Activated T-helper 17 cell treated with anti-CD3 and anti-CD28 coated beads, Interleukin-2, amount 50 U/mL, for 72 hours (primary cell): ENCODE measurements at regions not wholly inside any gene's neighbourhood (a gene's known extent, or its start where the extent isn't known, plus 50 kb on each side); places are given as distances from the start of the nearest gene placed in this dataset.

Experiments
- ATAC-seq: fragments of 150-1000 bp; cut with Tn5 transposase; replicated peaks from 2 replicates; pipeline ENCODE4 v1.10.0; 2021; ENCODE audit warnings: mild to moderate bottlenecking, moderate library complexity
- H3K27ac Mint-ChIP-seq: one replicate; pipeline ENCODE4 v1.8.0; 2022; ENCODE audit warnings: mixed read lengths
- H3K27me3 Mint-ChIP-seq: one replicate; pipeline ENCODE4 v1.8.0; 2022; ENCODE audit warnings: mixed read lengths
- H3K36me3 Mint-ChIP-seq: one replicate; pipeline ENCODE4 v1.8.0; 2022; ENCODE audit warnings: low read depth, mild to moderate bottlenecking, mixed read lengths
- H3K4me1 Mint-ChIP-seq: one replicate; pipeline ENCODE4 v1.8.0; 2022; ENCODE audit warnings: mixed read lengths
- H3K4me3 Mint-ChIP-seq: one replicate; pipeline ENCODE4 v1.8.0; 2022; ENCODE audit warnings: mild to moderate bottlenecking, mixed read lengths
- H3K9me3 Mint-ChIP-seq: one replicate; pipeline ENCODE4 v1.8.0; 2022; ENCODE audit warnings: mixed read lengths

- Mint-ChIP-seq H3K36me3 (no peaks in the 10 kb centered on the region), H3K27ac (no peak overlapping the region)
These were observed 502.5 kb upstream of the ARRDC3 start for GRCh38 chr5:91885291-91886265.

GRCh38 chr5:91884036-91884435 is 500.9 kb upstream of the ARRDC3 start:
- Mint-ChIP-seq H3K36me3 (no peaks in the 10 kb centered on the region), H3K27me3 (no peaks in the 10 kb centered on the region), H3K4me1 (no peaks in the 10 kb centered on the region), H3K27ac (no peak overlapping the region), H3K9me3 (peaks cover 8% of the 10 kb centered on the region), H3K4me3 (no peak overlapping the region)
- no peak for ATAC-seq

More at GRCh38 chr5:91885291-91886265, 502.5 kb upstream of the ARRDC3 start:
- Mint-ChIP-seq H3K9me3 (peaks cover 7% of the 10 kb centered on the region), H3K4me1 (no peaks in the 10 kb centered on the region), H3K27me3 (no peaks in the 10 kb centered on the region), H3K4me3 (no peak overlapping the region)
- no peak for ATAC-seq

GRCh38 chr5:91875196-91875779 is 492.2 kb upstream of the ARRDC3 start:
- Mint-ChIP-seq H3K4me3 (no peak overlapping the region), H3K27me3 (no peaks in the 10 kb centered on the region), H3K27ac (no peak overlapping the region), H3K36me3 (no peaks in the 10 kb centered on the region), H3K4me1 (no peaks in the 10 kb centered on the region), H3K9me3 (peaks cover 20% of the 10 kb centered on the region)
- no peak for ATAC-seq

- no peaks in the 10 kb centered on the region for H3K4me1 Mint-ChIP-seq
- no peak overlapping the region for H3K4me3 Mint-ChIP-seq
- H3K9me3 Mint-ChIP-seq, result peaks cover 23% of the 10 kb centered on the region
These were observed 484.7 kb upstream of the ARRDC3 start for GRCh38 chr5:91867799-91868198.

GRCh38 chr5:91865915-91866314 is 482.8 kb upstream of the ARRDC3 start:
- H3K27me3 Mint-ChIP-seq, result no peaks in the 10 kb centered on the region

More at GRCh38 chr5:91867799-91868198, 484.7 kb upstream of the ARRDC3 start:
- Mint-ChIP-seq H3K27me3 (no peaks in the 10 kb centered on the region), H3K27ac (no peak overlapping the region), H3K36me3 (no peaks in the 10 kb centered on the region)
- ATAC-seq, result no peak

GRCh38 chr5:91864962-91865361 is 481.8 kb upstream of the ARRDC3 start:
- no peak overlapping the region for H3K27ac Mint-ChIP-seq
- H3K36me3 Mint-ChIP-seq, result no peaks in the 10 kb centered on the region
- ATAC-seq, result no peak
- peaks cover 12% of the 10 kb centered on the region for H3K9me3 Mint-ChIP-seq
- no peaks in the 10 kb centered on the region for H3K4me1 Mint-ChIP-seq
- no peaks in the 10 kb centered on the region for H3K27me3 Mint-ChIP-seq
- no peak overlapping the region for H3K4me3 Mint-ChIP-seq

More at GRCh38 chr5:91865915-91866314, 482.8 kb upstream of the ARRDC3 start:
- peaks cover 18% of the 10 kb centered on the region for H3K9me3 Mint-ChIP-seq
- no peaks in the 10 kb centered on the region for H3K4me1 Mint-ChIP-seq
- H3K4me3 Mint-ChIP-seq, result no peak overlapping the region
- H3K36me3 Mint-ChIP-seq, result no peaks in the 10 kb centered on the region
- ATAC-seq, result no peak
- no peak overlapping the region for H3K27ac Mint-ChIP-seq

- no peaks in the 10 kb centered on the region for H3K9me3 Mint-ChIP-seq
- H3K36me3 Mint-ChIP-seq, result no peaks in the 10 kb centered on the region
- no peak overlapping the region for H3K4me3 Mint-ChIP-seq
- no peak for ATAC-seq
- no peaks in the 10 kb centered on the region for H3K4me1 Mint-ChIP-seq
- no peaks in the 10 kb centered on the region for H3K27me3 Mint-ChIP-seq
- H3K27ac Mint-ChIP-seq, result no peak overlapping the region
These were observed 468.6 kb upstream of the ARRDC3 start for GRCh38 chr5:91851670-91852069.

GRCh38 chr5:91850031-91850430 is 466.9 kb upstream of the ARRDC3 start:
- Mint-ChIP-seq H3K4me3 (no peak overlapping the region), H3K4me1 (no peaks in the 10 kb centered on the region), H3K9me3 (no peaks in the 10 kb centered on the region), H3K27ac (no peak overlapping the region), H3K27me3 (no peaks in the 10 kb centered on the region), H3K36me3 (no peaks in the 10 kb centered on the region)
- no peak for ATAC-seq

- Mint-ChIP-seq H3K27ac (no peak overlapping the region), H3K4me3 (no peak overlapping the region), H3K27me3 (no peaks in the 10 kb centered on the region)
These were observed 466.0 kb upstream of the ARRDC3 start for GRCh38 chr5:91849069-91849468.

GRCh38 chr5:91848453-91848852 is 465.3 kb upstream of the ARRDC3 start:
- Mint-ChIP-seq H3K4me3 (no peak overlapping the region), H3K4me1 (no peaks in the 10 kb centered on the region)
- ATAC-seq, result no peak

More at GRCh38 chr5:91849069-91849468, 466.0 kb upstream of the ARRDC3 start:
- H3K4me1 Mint-ChIP-seq, result no peaks in the 10 kb centered on the region
- ATAC-seq, result no peak
- H3K36me3 Mint-ChIP-seq, result no peaks in the 10 kb centered on the region
- H3K9me3 Mint-ChIP-seq, result no peaks in the 10 kb centered on the region

GRCh38 chr5:91841423-91841822 is 458.3 kb upstream of the ARRDC3 start:
- no peak overlapping the region for H3K27ac Mint-ChIP-seq
- H3K27me3 Mint-ChIP-seq, result no peaks in the 10 kb centered on the region
- no peaks in the 10 kb centered on the region for H3K4me1 Mint-ChIP-seq
- H3K36me3 Mint-ChIP-seq, result no peaks in the 10 kb centered on the region
- no peaks in the 10 kb centered on the region for H3K9me3 Mint-ChIP-seq
- no peak overlapping the region for H3K4me3 Mint-ChIP-seq
- ATAC-seq, result no peak

More at GRCh38 chr5:91848453-91848852, 465.3 kb upstream of the ARRDC3 start:
- H3K9me3 Mint-ChIP-seq, result no peaks in the 10 kb centered on the region
- no peak overlapping the region for H3K27ac Mint-ChIP-seq
- no peaks in the 10 kb centered on the region for H3K36me3 Mint-ChIP-seq
- H3K27me3 Mint-ChIP-seq, result no peaks in the 10 kb centered on the region

GRCh38 chr5:91840412-91840811 is 457.3 kb upstream of the ARRDC3 start:
- no peaks in the 10 kb centered on the region for H3K9me3 Mint-ChIP-seq
- no peaks in the 10 kb centered on the region for H3K27me3 Mint-ChIP-seq
- H3K4me1 Mint-ChIP-seq, result no peaks in the 10 kb centered on the region
- no peaks in the 10 kb centered on the region for H3K36me3 Mint-ChIP-seq
- H3K4me3 Mint-ChIP-seq, result no peak overlapping the region
- ATAC-seq, result no peak
- no peak overlapping the region for H3K27ac Mint-ChIP-seq

GRCh38 chr5:91839721-91840120 is 456.6 kb upstream of the ARRDC3 start:
- H3K9me3 Mint-ChIP-seq, result no peaks in the 10 kb centered on the region
- H3K36me3 Mint-ChIP-seq, result no peaks in the 10 kb centered on the region
- no peak overlapping the region for H3K27ac Mint-ChIP-seq
- ATAC-seq, result no peak
- H3K27me3 Mint-ChIP-seq, result no peaks in the 10 kb centered on the region
- H3K4me1 Mint-ChIP-seq, result no peaks in the 10 kb centered on the region
- no peak overlapping the region for H3K4me3 Mint-ChIP-seq

- Mint-ChIP-seq H3K4me1 (no peaks in the 10 kb centered on the region), H3K36me3 (no peaks in the 10 kb centered on the region), H3K27me3 (no peaks in the 10 kb centered on the region)
These were observed 456.1 kb upstream of the ARRDC3 start for GRCh38 chr5:91839233-91839632.

More at GRCh38 chr5:91839233-91839632, 456.1 kb upstream of the ARRDC3 start:
- H3K4me3 Mint-ChIP-seq, result no peak overlapping the region
- H3K9me3 Mint-ChIP-seq, result no peaks in the 10 kb centered on the region
- no peak overlapping the region for H3K27ac Mint-ChIP-seq
- no peak for ATAC-seq
